Osteocyte (in vitro differentiated cells): ENCODE measurements at regions not wholly inside any gene's neighbourhood (a gene's known extent, or its start where the extent isn't known, plus 50 kb on each side); places are given as distances from the start of the nearest gene placed in this dataset.

ENCODE experiments used
- DNase-seq: peaks from one replicate; pipeline ENCODE4 v3.0.0; 2021; ENCODE audit warnings: mixed read lengths; ENCODE audit not compliant: unreplicated experiment; ENCODE audit errors: extremely low spot score
- H3K27ac Mint-ChIP-seq: one replicate; pipeline ENCODE4 v1.8.0; 2021; ENCODE audit warnings: mild to moderate bottlenecking, mixed read lengths; ENCODE audit not compliant: unreplicated experiment
- H3K27me3 Mint-ChIP-seq: one replicate; pipeline ENCODE4 v1.8.0; 2021; ENCODE audit warnings: mixed read lengths; ENCODE audit not compliant: unreplicated experiment
- H3K36me3 Mint-ChIP-seq: one replicate; pipeline ENCODE4 v1.8.0; 2021; ENCODE audit warnings: mixed read lengths; ENCODE audit not compliant: unreplicated experiment
- H3K4me1 Mint-ChIP-seq: one replicate; pipeline ENCODE4 v1.8.0; 2021; ENCODE audit warnings: mixed read lengths; ENCODE audit not compliant: unreplicated experiment
- H3K4me3 Mint-ChIP-seq: one replicate; pipeline ENCODE4 v1.8.0; 2021; ENCODE audit warnings: mild to moderate bottlenecking, moderate library complexity, mixed read lengths; ENCODE audit not compliant: unreplicated experiment
- H3K9me3 Mint-ChIP-seq: one replicate; pipeline ENCODE4 v1.8.0; 2021; ENCODE audit warnings: mixed read lengths; ENCODE audit not compliant: unreplicated experiment
- CTCF ChIP-seq: fragments of 200-600 bp; sonication (generic); IDR thresholded peaks from 2 replicates; pipeline ENCODE4 v1.5.0; 2021; ENCODE audit warnings: antibody characterized with exemption, mild to moderate bottlenecking, moderate library complexity

GRCh38 chr5:44252545-44252944 lies 136.7 kb downstream of the FGF10 start:
- no peak for DNase-seq
- H3K9me3 Mint-ChIP-seq = no peaks in the 10 kb centered on the region
- H3K4me1 Mint-ChIP-seq = no peaks in the 10 kb centered on the region
- peaks cover 2% of the 10 kb centered on the region for H3K27me3 Mint-ChIP-seq
- H3K27ac Mint-ChIP-seq = no peak overlapping the region
- H3K4me3 Mint-ChIP-seq = no peak overlapping the region
- no peak for TF ChIP-seq CTCF
- no peaks in the 10 kb centered on the region for H3K36me3 Mint-ChIP-seq

- Mint-ChIP-seq H3K27me3 (no peaks in the 10 kb centered on the region), H3K27ac (no peak overlapping the region), H3K4me3 (no peak overlapping the region), H3K9me3 (no peaks in the 10 kb centered on the region), H3K4me1 (no peaks in the 10 kb centered on the region), H3K36me3 (no peaks in the 10 kb centered on the region)
- no peak for DNase-seq
- no peak for TF ChIP-seq CTCF
Observed at GRCh38 chr5:44246986-44247385, 142.2 kb downstream of the FGF10 start.

GRCh38 chr5:44245935-44246334 lies 143.3 kb downstream of the FGF10 start:
- Mint-ChIP-seq H3K27ac (no peak overlapping the region), H3K36me3 (no peaks in the 10 kb centered on the region), H3K4me1 (no peaks in the 10 kb centered on the region), H3K9me3 (no peaks in the 10 kb centered on the region), H3K27me3 (no peaks in the 10 kb centered on the region), H3K4me3 (no peak overlapping the region)
- TF ChIP-seq CTCF = no peak
- DNase-seq = no peak

GRCh38 chr5:44242791-44243190 lies 146.4 kb downstream of the FGF10 start:
- H3K4me3 Mint-ChIP-seq = no peak overlapping the region
- no peaks in the 10 kb centered on the region for H3K27me3 Mint-ChIP-seq

GRCh38 chr5:44236040-44236439 lies 153.2 kb downstream of the FGF10 start:
- H3K9me3 Mint-ChIP-seq = no peaks in the 10 kb centered on the region
- H3K4me3 Mint-ChIP-seq = no peak overlapping the region
- no peak for TF ChIP-seq CTCF
- no peaks in the 10 kb centered on the region for H3K4me1 Mint-ChIP-seq
- DNase-seq = no peak
- H3K36me3 Mint-ChIP-seq = no peaks in the 10 kb centered on the region
- H3K27me3 Mint-ChIP-seq = no peaks in the 10 kb centered on the region
- H3K27ac Mint-ChIP-seq = no peak overlapping the region

More at GRCh38 chr5:44242791-44243190, 146.4 kb downstream of the FGF10 start:
- Mint-ChIP-seq H3K9me3 (no peaks in the 10 kb centered on the region), H3K4me1 (no peaks in the 10 kb centered on the region), H3K27ac (no peak overlapping the region), H3K36me3 (no peaks in the 10 kb centered on the region)
- DNase-seq = no peak
- no peak for TF ChIP-seq CTCF
